Endometrium (tissue), 2 donors: ENCODE measurements at regions not wholly inside any gene's neighbourhood (a gene's known extent, or its start where the extent isn't known, plus 50 kb on each side); places are given as distances from the start of the nearest gene placed in this dataset.

ENCODE experiments used
- FAIRE-seq: peaks from 2 replicates; lab custom pipeline; 2012; peaks lifted over from hg19 to GRCh38; lab: Jason Lieb, UNC
- donor health status: control.
- donor health status: control.

DNA sequence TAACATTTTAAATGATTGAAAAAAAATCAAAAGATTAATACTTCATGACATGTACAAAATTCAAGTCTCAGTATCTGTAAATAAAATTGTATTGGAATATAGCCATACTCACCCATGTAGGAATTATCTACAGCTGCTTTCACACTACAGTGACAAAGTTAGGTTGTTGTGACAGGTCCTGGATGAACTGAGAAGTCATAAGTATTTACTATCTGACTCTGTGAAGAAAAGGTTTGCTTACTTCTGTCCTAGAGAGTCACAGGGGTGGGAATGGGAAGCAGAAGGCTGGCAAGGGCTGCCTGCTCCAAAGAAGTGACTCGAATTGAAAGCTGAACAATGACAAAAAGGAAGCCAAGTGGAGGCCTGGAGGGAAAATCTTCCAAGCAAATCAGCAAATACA is 155.2 kb downstream of the SLC30A10 start:
- FAIRE-seq = no peak

- FAIRE-seq = no peak
Observed at GRCh38 chr1:219772265-219773036, 155.9 kb downstream of the SLC30A10 start.

DNA sequence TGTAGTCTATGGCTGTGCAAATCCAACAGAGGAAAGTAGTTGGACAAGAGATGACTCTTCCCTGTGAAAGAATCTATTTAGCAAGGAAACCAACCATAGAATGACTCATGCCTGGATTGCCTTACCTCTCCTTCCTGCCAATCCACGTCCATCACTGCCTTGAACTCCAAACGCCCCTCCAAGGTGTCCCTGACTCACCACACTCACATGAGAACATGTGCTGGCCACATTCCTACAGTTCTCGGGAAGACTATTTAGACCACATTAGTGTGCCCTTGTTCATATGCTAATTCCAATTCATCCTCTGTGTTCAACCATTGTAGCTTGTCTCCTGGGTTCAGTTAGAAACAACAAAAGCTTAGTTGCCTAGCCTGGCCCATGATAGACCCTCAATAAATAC is 157.3 kb downstream of the SLC30A10 start:
- FAIRE-seq = no peak

DNA sequence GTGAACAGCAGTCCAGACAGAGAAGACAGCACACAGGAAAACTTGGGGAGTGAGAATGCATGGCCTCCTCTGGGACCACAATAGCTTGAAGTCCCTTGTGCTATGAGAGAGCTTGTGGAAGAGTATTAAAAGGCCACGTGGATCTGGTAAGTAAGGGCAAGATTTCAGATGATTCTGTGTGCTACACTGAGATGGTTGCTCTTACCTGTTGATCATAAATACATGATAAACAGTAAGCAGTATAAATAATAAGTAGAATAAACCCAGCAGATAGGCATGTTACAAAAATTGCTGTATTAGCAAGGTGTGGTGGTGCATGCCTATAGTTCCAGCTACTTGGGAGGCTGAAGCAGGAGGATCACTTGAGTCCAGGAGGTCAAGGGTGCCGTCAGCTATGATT is 150.4 kb upstream of the ZC3H11B start:
- no peak for FAIRE-seq

- FAIRE-seq = no peak
Observed at GRCh38 chr1:219761208-219761860, 148.4 kb upstream of the ZC3H11B start.

DNA sequence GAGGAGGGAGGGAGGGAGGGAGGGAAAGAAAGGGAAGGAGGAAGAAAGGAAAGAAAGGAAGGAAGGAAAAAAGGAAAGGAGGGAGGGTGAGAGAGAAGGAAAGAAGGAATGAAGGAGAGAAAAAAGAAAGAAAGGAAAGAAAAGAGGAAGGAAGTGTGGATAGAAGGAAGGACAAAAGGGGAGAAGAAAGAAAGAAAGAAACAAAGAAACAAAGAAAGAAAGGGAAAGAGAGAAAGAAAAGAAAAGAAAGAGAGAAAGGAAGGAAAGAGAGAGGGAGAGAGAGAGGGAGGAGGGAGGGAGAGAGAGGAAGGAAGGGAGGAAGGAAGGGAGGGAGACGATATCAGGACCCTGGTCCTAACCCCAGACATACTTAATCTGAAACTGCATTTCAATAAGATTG is 146.2 kb upstream of the ZC3H11B start:
- no peak for FAIRE-seq

DNA sequence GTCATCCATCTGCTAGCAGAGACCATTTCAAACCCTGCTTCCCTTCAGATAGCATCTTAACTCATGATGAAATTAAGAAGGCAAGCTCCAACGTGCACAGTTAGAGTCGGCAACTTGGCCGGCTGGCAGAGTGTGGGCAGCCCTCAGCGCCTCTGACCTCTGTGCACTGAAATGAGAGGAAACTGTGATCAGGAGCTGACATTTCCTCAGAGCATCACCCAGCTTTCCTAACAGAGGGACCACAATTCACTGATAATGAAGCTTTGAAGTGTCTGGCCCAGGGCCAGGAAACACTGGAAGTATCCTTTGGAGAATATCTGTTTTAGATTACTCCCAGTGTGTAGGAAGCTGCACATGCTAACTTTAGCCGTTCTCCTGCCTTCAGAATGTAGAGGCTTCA is 145.0 kb upstream of the ZC3H11B start:
- FAIRE-seq = peak; percentile 78

- FAIRE-seq = no peak
Observed at GRCh38 chr1:219755234-219755633, 142.3 kb upstream of the ZC3H11B start.

DNA sequence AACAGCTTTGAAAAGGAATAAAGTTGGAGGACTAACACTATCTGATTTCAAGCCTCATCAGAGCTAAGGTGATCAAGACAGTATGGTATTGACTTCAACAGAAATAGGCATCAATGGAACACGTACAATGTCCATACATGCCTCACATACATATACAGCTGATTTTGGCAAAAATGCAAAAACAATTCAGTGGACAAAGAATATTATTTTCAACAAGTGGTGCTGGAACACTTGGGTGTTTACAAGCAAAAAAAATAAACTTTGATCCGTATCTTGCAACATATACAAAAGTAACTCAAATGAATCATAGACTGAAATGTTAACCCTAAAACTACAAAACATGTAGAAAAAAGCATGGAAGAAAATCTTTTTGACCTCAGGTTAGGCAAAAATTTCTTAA is 141.9 kb upstream of the ZC3H11B start:
- FAIRE-seq = no peak

- FAIRE-seq = no peak
Observed at GRCh38 chr1:219753914-219754313, 141.0 kb upstream of the ZC3H11B start.

DNA sequence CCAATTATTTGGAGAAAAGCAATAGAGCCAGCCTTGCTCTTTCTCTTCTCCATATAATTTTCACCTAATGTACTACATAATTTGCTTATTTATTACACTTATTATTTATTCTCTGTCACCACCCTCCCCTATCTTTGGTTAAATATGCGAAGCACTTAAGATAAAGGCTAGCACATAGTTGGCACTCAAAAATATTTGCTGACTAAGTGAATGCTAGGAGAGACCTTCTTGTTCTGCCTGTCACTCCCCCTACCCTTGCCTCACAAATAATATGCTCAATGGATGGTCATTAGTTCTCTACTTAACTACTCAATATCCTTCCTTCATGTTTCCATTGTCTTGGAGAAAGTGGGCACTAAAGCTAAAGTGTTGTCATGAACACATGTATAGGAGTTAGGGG is 139.7 kb upstream of the ZC3H11B start:
- FAIRE-seq = no peak

DNA sequence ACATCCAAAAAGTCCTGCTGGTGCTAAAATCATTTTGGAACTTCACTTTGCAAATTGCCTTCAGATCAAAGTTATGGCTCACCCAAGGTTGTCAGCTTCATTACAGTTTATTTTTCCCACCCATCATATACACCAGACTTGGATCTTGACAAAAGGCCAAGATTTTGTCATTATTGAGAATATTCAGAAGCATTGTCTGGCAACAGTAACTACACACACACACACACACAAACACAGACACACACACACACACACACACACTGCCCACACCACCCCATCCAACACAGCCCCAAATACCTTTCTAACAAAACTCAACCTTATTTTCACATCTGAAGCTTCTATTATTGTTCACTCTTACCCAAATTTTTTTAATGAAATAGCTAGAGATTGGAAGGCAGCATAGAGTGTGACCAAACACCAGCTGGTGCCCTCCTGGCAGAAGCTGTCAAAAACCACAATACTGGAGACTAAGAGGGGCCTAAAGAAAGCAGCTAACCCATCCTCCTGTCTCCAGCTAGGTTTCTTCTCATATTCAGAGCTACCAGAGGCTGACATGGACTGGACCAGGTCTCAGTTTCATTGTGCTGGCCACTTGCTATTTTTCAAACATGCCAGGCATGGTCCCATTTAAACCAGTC is 139.1 kb upstream of the ZC3H11B start:
- no peak for FAIRE-seq

- no peak for FAIRE-seq
Observed at GRCh38 chr1:219749370-219749769, 136.5 kb upstream of the ZC3H11B start.

DNA sequence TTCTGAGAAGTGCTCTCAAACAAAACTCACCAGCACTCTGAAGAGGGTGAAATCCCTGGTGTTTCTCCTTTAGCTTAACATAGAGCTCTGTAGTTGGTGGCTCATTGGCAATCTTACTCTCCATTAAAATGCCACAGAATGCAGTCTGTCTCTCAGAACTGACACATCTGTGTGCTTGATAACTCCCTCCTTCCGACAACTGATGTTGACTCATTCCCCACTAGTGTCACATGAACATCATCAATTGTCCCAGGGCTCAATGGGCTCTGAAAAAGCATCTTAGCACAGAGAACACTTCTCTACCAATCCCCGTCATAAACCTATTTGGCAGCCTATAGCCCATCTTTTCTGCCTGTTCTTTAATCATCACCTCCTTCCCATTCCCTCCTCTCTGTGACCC is 133.2 kb upstream of the ZC3H11B start:
- FAIRE-seq = no peak

DNA sequence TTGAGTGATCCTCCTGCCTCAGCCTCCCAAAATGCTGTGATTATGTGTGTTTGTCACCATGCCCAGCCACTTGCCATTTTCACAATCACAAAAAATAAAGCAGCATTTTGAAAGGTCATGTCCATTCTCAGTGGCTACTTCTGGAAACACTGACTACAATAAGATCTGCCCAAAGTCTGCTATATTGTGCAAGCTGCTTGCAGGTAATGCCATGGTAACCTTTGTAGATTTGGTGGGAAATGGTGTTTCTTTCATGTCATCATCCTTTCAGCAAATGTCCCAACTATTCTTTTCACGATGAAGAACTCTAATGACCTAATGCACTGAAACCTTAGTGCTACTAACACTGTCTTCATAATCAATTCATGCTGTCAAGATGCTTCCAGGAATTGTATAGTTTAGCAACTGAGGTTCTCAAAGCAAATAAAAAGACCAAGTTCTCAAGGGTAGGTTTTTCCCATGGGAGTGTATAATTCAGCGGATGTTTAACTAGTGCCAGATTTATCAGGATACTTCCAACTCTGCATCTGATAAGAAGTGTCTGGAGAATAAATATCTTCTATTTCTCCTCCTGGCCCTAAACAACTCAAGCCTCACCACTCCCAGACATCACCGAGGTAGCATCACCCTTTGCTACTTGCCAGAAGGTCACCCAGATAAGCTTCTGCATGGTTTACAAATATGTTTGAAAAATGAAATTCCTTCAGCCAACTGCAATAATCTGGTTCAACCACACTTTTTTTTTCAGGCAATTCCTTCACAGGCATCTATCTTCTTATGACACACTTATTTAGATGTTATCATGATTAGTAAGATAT is 132.0 kb upstream of the ZC3H11B start:
- no peak for FAIRE-seq

DNA sequence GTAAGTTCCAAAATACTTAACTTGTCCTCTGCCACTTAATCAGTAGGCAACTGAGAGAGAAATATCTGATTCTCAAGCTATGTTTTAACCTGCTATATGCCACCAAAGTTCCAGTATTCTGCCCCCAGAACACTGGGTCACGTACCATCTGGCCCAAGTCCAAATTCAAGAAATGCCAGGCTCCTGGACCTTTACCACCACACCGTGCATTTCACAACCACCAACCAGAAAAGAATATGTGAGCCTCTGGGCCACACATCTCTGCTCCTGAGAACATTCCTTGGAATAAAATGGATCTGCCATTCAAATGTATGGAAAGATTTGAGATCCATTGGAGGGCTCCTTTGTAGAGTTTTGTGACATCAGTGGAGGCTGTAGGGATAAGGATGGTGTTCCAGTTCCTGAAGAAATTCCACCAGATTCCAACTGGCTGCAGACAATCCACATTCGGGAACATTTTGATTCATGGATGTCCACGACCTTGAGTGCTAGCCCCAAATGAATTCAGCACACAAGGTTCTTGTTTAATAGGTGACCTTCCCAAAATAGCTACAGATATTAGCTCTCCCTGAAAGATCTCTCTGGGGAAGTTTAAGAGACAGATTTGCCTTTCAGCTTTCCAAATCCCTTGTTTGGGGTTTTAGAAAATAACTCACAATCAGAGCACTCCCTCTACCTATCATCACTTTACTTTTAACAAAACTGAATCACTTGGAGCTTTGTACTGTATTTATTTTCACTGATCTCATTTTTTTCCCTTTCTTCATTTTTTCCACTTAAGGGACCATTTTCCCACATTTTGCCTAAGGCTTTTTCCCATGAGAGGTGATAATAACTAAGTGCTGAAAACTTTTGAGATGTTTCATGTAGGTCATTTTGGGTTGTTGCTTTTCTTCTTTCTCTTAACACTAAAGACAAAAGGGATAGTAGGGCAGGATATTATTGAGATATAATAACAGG is 128.4 kb upstream of the ZC3H11B start:
- no peak for FAIRE-seq

GRCh38 chr1:219733511-219734174 is 120.7 kb upstream of the ZC3H11B start:
- no peak for FAIRE-seq

DNA sequence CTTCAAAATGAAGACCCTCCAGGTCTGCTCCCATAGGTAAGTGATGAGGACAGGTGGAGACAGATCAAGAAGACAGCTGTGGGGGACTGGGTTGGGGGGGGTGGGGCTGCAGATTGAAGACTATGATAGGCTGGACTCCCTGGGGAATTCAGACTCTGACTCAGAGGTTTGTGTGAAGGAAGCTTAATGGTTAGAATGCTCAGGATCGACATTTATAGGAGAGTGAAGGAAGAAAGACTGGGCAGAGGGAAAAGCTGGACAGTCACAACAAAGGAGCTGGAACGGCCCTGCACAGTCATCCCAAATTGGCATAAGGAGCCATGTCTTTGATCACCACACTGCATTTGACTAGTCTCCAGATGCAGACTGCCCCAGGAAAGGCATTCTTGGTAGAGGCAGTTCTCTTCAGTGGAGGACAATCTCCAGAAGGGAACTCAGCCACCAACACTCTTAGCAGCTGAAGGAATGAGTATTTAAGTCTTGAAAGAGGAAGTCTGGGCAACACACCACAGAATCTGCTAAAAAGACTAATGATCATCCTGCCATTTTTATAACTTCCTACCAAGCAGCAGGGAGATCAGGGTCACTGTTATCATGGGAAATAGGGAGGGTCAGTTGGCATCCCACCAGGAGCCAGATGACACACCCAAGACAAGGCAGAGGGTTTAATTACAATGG is 120.0 kb upstream of the ZC3H11B start:
- FAIRE-seq = no peak

DNA sequence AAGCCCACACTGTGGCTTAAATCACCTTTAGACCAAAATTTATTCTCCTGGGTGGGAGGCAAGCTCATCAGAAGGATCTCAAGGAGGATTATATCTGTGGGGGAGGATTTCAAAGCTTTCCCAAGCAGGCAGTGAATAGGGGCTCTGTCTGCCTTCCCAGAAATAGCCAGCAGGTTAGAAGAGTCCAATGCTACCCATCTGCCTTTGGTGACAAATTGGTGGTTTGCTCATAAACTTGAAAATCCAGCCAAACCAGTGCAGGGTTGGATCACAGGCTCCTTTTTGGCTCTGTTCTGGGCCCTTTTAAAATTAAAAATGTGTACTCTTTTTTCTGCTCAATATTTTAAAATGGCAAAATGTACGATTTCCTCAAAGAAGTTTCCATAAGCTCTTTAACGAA is 118.9 kb upstream of the ZC3H11B start:
- FAIRE-seq = no peak
